ENCODE measurements at regions not wholly inside any gene's neighbourhood (a gene's known extent, or its start where the extent isn't known, plus 50 kb on each side); places are given as distances from the start of the nearest gene placed in this dataset.

DNA sequence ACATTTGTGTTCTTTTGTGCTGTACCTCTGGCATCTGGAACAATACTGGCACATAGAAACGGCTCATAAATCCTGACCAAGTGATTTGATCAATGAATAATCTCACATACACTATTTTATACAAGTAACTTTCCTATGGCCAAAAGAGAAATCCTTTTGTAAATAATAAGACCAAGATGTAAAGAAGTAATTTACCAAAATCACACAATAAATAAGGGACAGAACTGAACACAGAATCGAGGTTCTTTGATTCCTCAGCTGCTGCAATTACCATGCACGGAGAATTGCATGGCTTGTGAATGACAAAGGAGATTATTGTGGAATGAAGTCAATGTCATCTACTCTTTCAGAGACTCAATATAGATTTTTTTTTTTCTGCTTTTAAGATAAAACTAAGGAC lies 576.8 kb upstream of the SMIM31 start:
- ChIA-PET CTCF (no interaction called here), POLR2A (no interaction called here)
- H3K27ac ChIP-seq (ENCODE audit: extremely low read depth, low read depth, low read length): no peak overlapping the region
- no peaks in the 10 kb centered on the region for H3K36me3 ChIP-seq (ENCODE audit: control insufficient read depth in 2 of 2, insufficient read depth in 1 of 2, low read length in 2 of 2)
- no peaks in the 10 kb centered on the region for H3K9me3 ChIP-seq (ENCODE audit: control insufficient read depth, insufficient read depth, low read depth, low read length)
- no peak for TF ChIP-seq KLF17 (tag by site-specific recombination; IDR thresholded peaks at IDR 0.05)
- TF ChIP-seq ZNF394 (tag by site-specific recombination; IDR thresholded peaks at IDR 0.05; ENCODE audit: borderline replicate concordance): no peak
- no peak for TF ChIP-seq ZNF530 (tag by site-specific recombination; IDR thresholded peaks at IDR 0.05; ENCODE audit: low read depth)
- no peak for TF ChIP-seq ZNF280C (tag by site-specific recombination; IDR thresholded peaks at IDR 0.05)
- no peak for TF ChIP-seq MEIS1 (CRISPR knock-in tag; IDR thresholded peaks at IDR 0.05; ENCODE audit: borderline replicate concordance)
- TF ChIP-seq KLF9 (tag by site-specific recombination; IDR thresholded peaks at IDR 0.05; ENCODE audit: low read depth): no peak
- no peak for TF ChIP-seq SCRT2 (tag by site-specific recombination; IDR thresholded peaks at IDR 0.05)
- no peak for TF ChIP-seq ZNF121 (tag by site-specific recombination; IDR thresholded peaks at IDR 0.05)
- no peak for TF ChIP-seq GFI1B (tag by site-specific recombination; IDR thresholded peaks at IDR 0.05)
- no peak for TF ChIP-seq REPIN1 (tag by site-specific recombination; IDR thresholded peaks at IDR 0.05; ENCODE audit: low read depth)
- no peak for TF ChIP-seq ZBTB11 (tag by site-specific recombination; conservative IDR thresholded peaks at IDR 0.05; ENCODE audit: low read depth)
- no peak for TF ChIP-seq ZNF626 (tag by site-specific recombination; IDR thresholded peaks at IDR 0.05)
- no peak for TF ChIP-seq GLI2 (tag by site-specific recombination; IDR thresholded peaks at IDR 0.05; ENCODE audit: borderline replicate concordance, low read depth)
- no peak for TF ChIP-seq ZNF223 (tag by site-specific recombination; IDR thresholded peaks at IDR 0.05)
- TF ChIP-seq ATF2 (tag by site-specific recombination; IDR thresholded peaks at IDR 0.05; ENCODE audit: low read depth): no peak
- TF ChIP-seq ZNF24 (tag by site-specific recombination; IDR thresholded peaks at IDR 0.05): no peak
- no peak overlapping the region for H3K4me3 ChIP-seq (ENCODE audit: low read depth, low read length)
- no peaks in the 10 kb centered on the region for H3K4me1 ChIP-seq (ENCODE audit: control insufficient read depth, insufficient read depth, low read length)

DNA sequence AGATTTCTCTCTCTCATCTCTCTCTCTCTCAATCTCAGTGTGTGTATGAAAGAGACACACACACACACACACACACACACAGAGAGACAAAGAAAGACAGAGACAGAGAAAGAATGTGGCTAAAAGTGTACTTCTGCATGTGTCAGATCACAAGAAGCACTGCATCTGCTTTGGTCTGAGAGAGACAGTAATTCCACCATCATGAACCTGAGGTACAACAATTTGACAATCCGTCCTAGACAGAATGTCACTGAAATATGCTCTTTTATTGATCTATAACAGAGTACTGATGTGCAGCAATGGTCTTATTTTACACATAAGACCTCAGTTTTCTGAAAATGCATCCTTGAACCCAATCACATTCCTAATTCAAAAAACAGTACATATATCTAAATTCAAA lies 576.2 kb upstream of the SMIM31 start:
- Histone ChIP-seq H3K4me1 (ENCODE audit: control insufficient read depth, insufficient read depth, low read length) (no peaks in the 10 kb centered on the region), H3K9me3 (ENCODE audit: control insufficient read depth, insufficient read depth, low read depth, low read length) (no peaks in the 10 kb centered on the region), H3K4me3 (ENCODE audit: low read depth, low read length) (no peak overlapping the region), H3K27ac (ENCODE audit: extremely low read depth, low read depth, low read length) (no peak overlapping the region), H3K36me3 (ENCODE audit: control insufficient read depth in 2 of 2, insufficient read depth in 1 of 2, low read length in 2 of 2) (no peaks in the 10 kb centered on the region)
- CTCF ChIA-PET: no interaction called here
- POLR2A ChIA-PET: no interaction called here
- TF ChIP-seq ZNF423 (tag by site-specific recombination; IDR thresholded peaks at IDR 0.05) (no peak), SALL2 (tag by site-specific recombination; IDR thresholded peaks at IDR 0.05; ENCODE audit: borderline replicate concordance) (no peak), ZIC2 (tag by site-specific recombination; IDR thresholded peaks at IDR 0.05) (no peak), ZNF426 (tag by site-specific recombination; IDR thresholded peaks at IDR 0.05) (no peak), ZNF138 (tag by site-specific recombination; IDR thresholded peaks at IDR 0.05; ENCODE audit: borderline replicate concordance) (no peak), ZNF473 (tag by site-specific recombination; IDR thresholded peaks at IDR 0.05) (no peak), ZNF585B (tag by site-specific recombination; IDR thresholded peaks at IDR 0.05) (no peak), ZNF248 (tag by site-specific recombination; IDR thresholded peaks at IDR 0.05) (no peak)
